Mesenchymal stem cell (in vitro differentiated cells and primary cell): ENCODE measurements at regions not wholly inside any gene's neighbourhood (a gene's known extent, or its start where the extent isn't known, plus 50 kb on each side); places are given as distances from the start of the nearest gene placed in this dataset.

ENCODE experiments used
- DNase-seq: peaks from one replicate; pipeline ENCODE4 v3.0.0-alpha.2; 2013
- H2AFZ ChIP-seq: one replicate; pipeline ENCODE4 v1.6.1; 2013; ENCODE audit warnings: low read depth, mild to moderate bottlenecking, control low read depth, inconsistent platforms, low read length, moderate library complexity
- H2AK5ac ChIP-seq: 2 replicates; pipeline ENCODE4 v1.6.1; 2013; ENCODE audit warnings: low read length, moderate library complexity, mild to moderate bottlenecking, inconsistent platforms; ENCODE audit not compliant: severe bottlenecking
- H2BK120ac ChIP-seq: one replicate; pipeline ENCODE4 v1.6.1; 2013; ENCODE audit warnings: low read depth, mild to moderate bottlenecking, inconsistent platforms, low read length, moderate library complexity
- H2BK12ac ChIP-seq, 2 experiments: one replicate each; pipeline ENCODE4 v1.6.1; 2013; ENCODE audit warnings: inconsistent platforms in 2 of 2, low read length in 2 of 2, mild to moderate bottlenecking in 2 of 2, moderate library complexity in 2 of 2, control low read depth in 1 of 2
- H2BK15ac ChIP-seq: one replicate; pipeline ENCODE4 v1.6.1; 2013; ENCODE audit warnings: mild to moderate bottlenecking, low read depth, inconsistent platforms; ENCODE audit not compliant: poor library complexity, severe bottlenecking
- H2BK5ac ChIP-seq: 2 replicates; pipeline ENCODE4 v1.6.1; 2013; ENCODE audit warnings: low read depth, mild to moderate bottlenecking, low read length, control low read depth, inconsistent platforms; ENCODE audit not compliant: poor library complexity, severe bottlenecking
- H3K14ac ChIP-seq, 2 experiments: one replicate each; pipeline ENCODE4 v1.6.1; 2013; ENCODE audit warnings: inconsistent platforms in 2 of 2, low read length in 2 of 2, control low read depth in 1 of 2, mild to moderate bottlenecking in 1 of 2, moderate library complexity in 1 of 2
- H3K18ac ChIP-seq, 2 experiments: one replicate each; pipeline ENCODE4 v1.6.1; 2013; ENCODE audit warnings: inconsistent platforms in 2 of 2, low read length in 2 of 2, control low read depth in 1 of 2, low read depth in 1 of 2, mild to moderate bottlenecking in 1 of 2
- H3K23ac ChIP-seq, 2 experiments: one replicate each; pipeline ENCODE4 v1.6.1; 2013; ENCODE audit warnings: inconsistent platforms in 2 of 2, low read length in 2 of 2, mild to moderate bottlenecking in 2 of 2, moderate library complexity in 2 of 2, control low read depth in 1 of 2
- H3K27ac ChIP-seq: 2 replicates; pipeline ENCODE4 v1.5.1; 2013; ENCODE audit warnings: mild to moderate bottlenecking, moderate library complexity, low read length, control low read depth, inconsistent platforms; ENCODE audit not compliant: poor library complexity, severe bottlenecking
- H3K27me3 ChIP-seq, 2 experiments: 2 replicates each; pipeline versions ENCODE4 v1.6.1 to v1.7.0; 2013; ENCODE audit warnings: low read length in 2 of 2, mild to moderate bottlenecking in 2 of 2, moderate library complexity in 2 of 2, control low read depth in 1 of 2, inconsistent platforms in 1 of 2; ENCODE audit not compliant: control insufficient read depth in 1 of 2, insufficient read depth in 1 of 2
- H3K36me3 ChIP-seq, 2 experiments: 2 replicates each; pipeline versions ENCODE4 v1.6.1 to v1.7.0; 2013; ENCODE audit warnings: low read length in 2 of 2, control low read depth in 1 of 2, inconsistent platforms in 1 of 2, low read depth in 1 of 2, mild to moderate bottlenecking in 1 of 2; ENCODE audit not compliant: insufficient read depth in 2 of 2, control insufficient read depth in 1 of 2
- H3K4ac ChIP-seq, 2 experiments: one replicate each; pipeline ENCODE4 v1.6.1; 2013; ENCODE audit warnings: inconsistent platforms in 2 of 2, low read length in 2 of 2, mild to moderate bottlenecking in 2 of 2, moderate library complexity in 2 of 2, control low read depth in 1 of 2, low read depth in 1 of 2
- H3K4me1 ChIP-seq: 2 replicates; pipeline ENCODE4 v1.6.1; 2013; ENCODE audit warnings: low read depth, low read length, control low read depth; ENCODE audit not compliant: control insufficient read depth, insufficient read depth
- H3K4me2 ChIP-seq: 2 replicates; pipeline ENCODE4 v1.6.1; 2013; ENCODE audit warnings: low read length, mild to moderate bottlenecking, inconsistent platforms; ENCODE audit not compliant: poor library complexity, severe bottlenecking
- H3K4me3 ChIP-seq, 2 experiments: 2 replicates each; pipeline versions ENCODE4 v1.5.1 to v1.7.0; 2013; ENCODE audit warnings: low read length in 2 of 2, mild to moderate bottlenecking in 2 of 2, control low read depth in 1 of 2, low read depth in 1 of 2; ENCODE audit not compliant: insufficient read depth in 1 of 2
- H3K79me1 ChIP-seq: replicated peaks from 2 replicates; pipeline ENCODE4 v1.6.1; 2013; ENCODE audit warnings: mild to moderate bottlenecking, control low read depth, low read length, inconsistent platforms; ENCODE audit not compliant: poor library complexity, severe bottlenecking
- H3K9ac ChIP-seq: 2 replicates; pipeline ENCODE4 v1.7.0; 2013; ENCODE audit warnings: mild to moderate bottlenecking, low read length, moderate library complexity
- H3K9me3 ChIP-seq: 2 replicates; pipeline ENCODE4 v1.7.0; 2013; ENCODE audit warnings: mild to moderate bottlenecking, low read length; ENCODE audit not compliant: control insufficient read depth
- H4K8ac ChIP-seq: one replicate; pipeline ENCODE4 v1.6.1; 2013; ENCODE audit warnings: inconsistent platforms, mild to moderate bottlenecking, low read length, moderate library complexity
- H4K91ac ChIP-seq: one replicate; pipeline ENCODE4 v1.6.1; 2013; ENCODE audit warnings: mild to moderate bottlenecking, low read length, inconsistent platforms
- WGBS: methylation state at CpG from one replicate; pipeline ENCODE4 v1.1.7; 2013; ENCODE audit warnings: mixed read lengths; 5-methylcytosine and 5-hydroxymethylcytosine counted together

GRCh38 chr20:56731476-56731875 is 102.4 kb downstream of the TFAP2C start:
- DNase-seq = no peak
- WGBS = 90% methylated on average over 4 of the region's 4 CpGs
- H4K8ac ChIP-seq = no peak overlapping the region
- no peaks in the 10 kb centered on the region for H3K79me1 ChIP-seq
- no peak overlapping the region for H2AK5ac ChIP-seq
- H3K36me3 ChIP-seq = no peaks in the 10 kb centered on the region
- no peak overlapping the region for H2BK12ac ChIP-seq
- no peaks in the 10 kb centered on the region for H3K9me3 ChIP-seq
- H3K27ac ChIP-seq = no peak overlapping the region
- no peak overlapping the region for H3K23ac ChIP-seq
- H2AFZ ChIP-seq = no peak overlapping the region
- H3K4me1 ChIP-seq = no peaks in the 10 kb centered on the region
- H2BK120ac ChIP-seq = no peak overlapping the region
- no peak overlapping the region for H3K4me2 ChIP-seq
- no peak overlapping the region for H3K4ac ChIP-seq
- no peak overlapping the region for H4K91ac ChIP-seq
- H3K4me3 ChIP-seq = no peak overlapping the region
- H2BK5ac ChIP-seq = no peak overlapping the region
- H2BK15ac ChIP-seq = no peak overlapping the region
- H3K27me3 ChIP-seq = peaks cover 0 to 5% of the 10 kb centered on the region in 2 experiments
- no peak overlapping the region for H3K14ac ChIP-seq
- no peak overlapping the region for H3K9ac ChIP-seq
- no peak overlapping the region for H3K18ac ChIP-seq

GRCh38 chr20:56733967-56734366 is 104.9 kb downstream of the TFAP2C start:
- no peak for DNase-seq
- Histone ChIP-seq H3K23ac (no peak overlapping the region), H2AK5ac (no peak overlapping the region), H2BK120ac (no peak overlapping the region), H3K36me3 (no peaks in the 10 kb centered on the region), H3K4ac (no peak overlapping the region), H3K4me3 (no peak overlapping the region), H3K27ac (no peak overlapping the region), H2BK12ac (no peak overlapping the region), H3K9me3 (no peaks in the 10 kb centered on the region), H3K9ac (no peak overlapping the region), H4K8ac (no peak overlapping the region), H3K18ac (no peak overlapping the region), H3K27me3 (peaks cover 0 to 20% of the 10 kb centered on the region in 2 experiments), H3K14ac (no peak overlapping the region), H4K91ac (no peak overlapping the region), H3K79me1 (no peaks in the 10 kb centered on the region), H3K4me1 (no peaks in the 10 kb centered on the region), H2AFZ (no peak overlapping the region), H2BK15ac (no peak overlapping the region), H2BK5ac (no peak overlapping the region), H3K4me2 (no peak overlapping the region)
- WGBS = 17% methylated on average over 5 of the region's 6 CpGs

GRCh38 chr20:56735084-56735642 is 106.1 kb downstream of the TFAP2C start:
- Histone ChIP-seq H3K9me3 (no peaks in the 10 kb centered on the region), H2AK5ac (no peak overlapping the region), H3K4me3 (no peak overlapping the region), H3K18ac (no peak overlapping the region), H3K4me1 (no peaks in the 10 kb centered on the region), H3K4me2 (no peak overlapping the region), H2BK5ac (no peak overlapping the region), H3K27ac (no peak overlapping the region), H2BK15ac (no peak overlapping the region), H4K8ac (no peak overlapping the region), H3K36me3 (no peaks in the 10 kb centered on the region), H3K14ac (no peak overlapping the region), H3K4ac (no peak overlapping the region), H3K9ac (no peak overlapping the region), H4K91ac (no peak overlapping the region), H2AFZ (no peak overlapping the region), H2BK12ac (no peak overlapping the region), H3K79me1 (no peaks in the 10 kb centered on the region), H3K23ac (no peak overlapping the region), H3K27me3 (peaks cover 0 to 26% of the 10 kb centered on the region in 2 experiments), H2BK120ac (no peak overlapping the region)
- WGBS = 63% methylated on average over 15 of the region's 15 CpGs
- no peak for DNase-seq

- WGBS = 14% methylated on average over 10 of the region's 10 CpGs
- Histone ChIP-seq H3K79me1 (no peaks in the 10 kb centered on the region), H3K18ac (no peak overlapping the region), H3K4me3 (no peak overlapping the region), H3K9me3 (no peaks in the 10 kb centered on the region), H3K14ac (no peak overlapping the region), H3K27me3 (peaks cover 0 to 38% of the 10 kb centered on the region in 2 experiments), H2BK5ac (no peak overlapping the region), H3K9ac (no peak overlapping the region), H2AFZ (no peak overlapping the region), H3K23ac (no peak overlapping the region), H2BK120ac (no peak overlapping the region), H3K27ac (no peak overlapping the region), H4K8ac (no peak overlapping the region), H2BK15ac (no peak overlapping the region), H4K91ac (no peak overlapping the region), H3K4me2 (no peak overlapping the region), H3K36me3 (no peaks in the 10 kb centered on the region), H3K4ac (no peak overlapping the region), H2BK12ac (no peak overlapping the region), H3K4me1 (no peaks in the 10 kb centered on the region), H2AK5ac (no peak overlapping the region)
- no peak for DNase-seq
Measured at GRCh38 chr20:56736285-56736857, 107.3 kb downstream of the TFAP2C start.
